Uterus (tissue), 2 donors: ENCODE measurements at regions not wholly inside any gene's neighbourhood (a gene's known extent, or its start where the extent isn't known, plus 50 kb on each side); places are given as distances from the start of the nearest gene placed in this dataset.

ENCODE experiments used
- POLR2A ChIP-seq, 2 donors: fragments of 450-650 bp; IDR thresholded peaks; one replicate each; pipeline ENCODE4 v1.6.1; 2016; ENCODE audit warnings: antibody characterized with exemption in 2 of 2, mild to moderate bottlenecking in 1 of 2, moderate library complexity in 1 of 2
- TF ChIP-seq, protein P1 (sequence below), 4 experiments: fragments of 200-600 bp in 2 of 4; fragments of 450-650 bp in 2 of 4; sonication (generic) in 2 of 4; IDR thresholded peaks; one replicate each; pipeline ENCODE4 v1.5.1; 2016 to 2019; ENCODE audit warnings: antibody characterized with exemption in 4 of 4, mild to moderate bottlenecking in 2 of 4, moderate library complexity in 1 of 4

DNA sequence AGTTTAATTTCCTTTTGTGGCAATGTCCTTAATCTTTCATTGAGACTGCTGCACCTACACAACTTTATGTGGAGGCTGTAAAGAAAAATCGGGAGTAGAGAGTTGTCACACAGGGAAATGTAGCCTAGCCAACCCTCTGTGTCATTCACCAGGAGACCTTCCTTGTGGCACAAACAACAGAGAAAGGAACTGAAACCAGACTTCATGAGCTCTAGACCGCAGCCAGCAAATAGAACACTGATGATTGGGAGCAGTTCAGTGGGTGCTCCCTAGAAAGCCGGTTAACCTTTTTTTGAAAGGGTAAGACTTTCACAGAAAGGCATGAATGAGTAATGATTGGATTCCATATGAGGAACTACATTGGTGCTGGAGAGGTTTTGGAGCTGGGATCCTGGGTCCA, 1752.4 kb upstream of the CELF4 start:
- TF ChIP-seq POLR2A (IDR thresholded peaks at IDR 0.05) = no peak
- TF ChIP-seq, protein P1, sequence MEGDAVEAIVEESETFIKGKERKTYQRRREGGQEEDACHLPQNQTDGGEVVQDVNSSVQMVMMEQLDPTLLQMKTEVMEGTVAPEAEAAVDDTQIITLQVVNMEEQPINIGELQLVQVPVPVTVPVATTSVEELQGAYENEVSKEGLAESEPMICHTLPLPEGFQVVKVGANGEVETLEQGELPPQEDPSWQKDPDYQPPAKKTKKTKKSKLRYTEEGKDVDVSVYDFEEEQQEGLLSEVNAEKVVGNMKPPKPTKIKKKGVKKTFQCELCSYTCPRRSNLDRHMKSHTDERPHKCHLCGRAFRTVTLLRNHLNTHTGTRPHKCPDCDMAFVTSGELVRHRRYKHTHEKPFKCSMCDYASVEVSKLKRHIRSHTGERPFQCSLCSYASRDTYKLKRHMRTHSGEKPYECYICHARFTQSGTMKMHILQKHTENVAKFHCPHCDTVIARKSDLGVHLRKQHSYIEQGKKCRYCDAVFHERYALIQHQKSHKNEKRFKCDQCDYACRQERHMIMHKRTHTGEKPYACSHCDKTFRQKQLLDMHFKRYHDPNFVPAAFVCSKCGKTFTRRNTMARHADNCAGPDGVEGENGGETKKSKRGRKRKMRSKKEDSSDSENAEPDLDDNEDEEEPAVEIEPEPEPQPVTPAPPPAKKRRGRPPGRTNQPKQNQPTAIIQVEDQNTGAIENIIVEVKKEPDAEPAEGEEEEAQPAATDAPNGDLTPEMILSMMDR (IDR thresholded peaks at IDR 0.05) = no peak
